WTC11 (cell line): ENCODE measurements at regions not wholly inside any gene's neighbourhood (a gene's known extent, or its start where the extent isn't known, plus 50 kb on each side); places are given as distances from the start of the nearest gene placed in this dataset.

Experiments
- ATAC-seq: fragments of 200-7000 bp; cut with Tn5 transposase; 2 replicates; pipeline ENCODE4 v1.10.0; 2021; ENCODE audit warnings: mild to moderate bottlenecking, moderate library complexity
- CTCF ChIA-PET: fragments of 300-600 bp; sonication (Branson Sonifier 250); formaldehyde crosslinking; loops from one replicate; lab custom pipeline; 2021; ENCODE audit warnings: antibody characterized with exemption; lab: Charles Lee
- POLR2A ChIA-PET: fragments of 350-600 bp; sonication (Branson Sonifier 250); formaldehyde crosslinking; loops from one replicate; lab custom pipeline; 2021; ENCODE audit warnings: antibody characterized with exemption; lab: Charles Lee
- DNase-seq: peaks from one replicate; pipeline ENCODE4 v3.0.0; 2021; ENCODE audit warnings: low spot score
- H3K27ac Mint-ChIP-seq: 2 replicates; pipeline ENCODE4 v1.8.0; 2021; ENCODE audit warnings: mixed read lengths
- H3K27me3 Mint-ChIP-seq: 2 replicates; pipeline ENCODE4 v1.8.0; 2021; ENCODE audit warnings: low read depth, mild to moderate bottlenecking, moderate library complexity, mixed read lengths
- H3K36me3 Mint-ChIP-seq: 2 replicates; pipeline ENCODE4 v1.8.0; 2021; ENCODE audit warnings: mixed read lengths
- H3K4me1 Mint-ChIP-seq: 2 replicates; pipeline ENCODE4 v1.8.0; 2022; ENCODE audit warnings: mixed read lengths
- H3K4me3 Mint-ChIP-seq: 2 replicates; pipeline ENCODE4 v1.8.0; 2021; ENCODE audit warnings: mild to moderate bottlenecking, moderate library complexity, mixed read lengths
- H3K9me3 Mint-ChIP-seq: 2 replicates; pipeline ENCODE4 v1.8.0; 2021; ENCODE audit warnings: mixed read lengths
- AFF4 ChIP-seq: sonication (generic); formaldehyde crosslinking; IDR thresholded peaks from 2 replicates; pipeline ENCODE4 v1.8.1; 2023; ENCODE audit warnings: mild to moderate bottlenecking, missing genetic modification reagents, borderline replicate concordance
- CREM ChIP-seq: sonication (generic); formaldehyde crosslinking; IDR thresholded peaks from 2 replicates; pipeline ENCODE4 v1.8.1; 2022; ENCODE audit warnings: mild to moderate bottlenecking, missing genetic modification reagents, moderate library complexity
- ERG ChIP-seq: fragments of 250-450 bp; sonication (Bioruptor Pico); IDR thresholded peaks from 2 replicates; pipeline ENCODE4 v1.8.0; 2021; ENCODE audit warnings: mild to moderate bottlenecking
- FOXJ3 ChIP-seq: sonication (generic); formaldehyde crosslinking; IDR thresholded peaks from 2 replicates; pipeline ENCODE4 v1.9.0; 2021; ENCODE audit warnings: missing genetic modification reagents, mild to moderate bottlenecking, borderline replicate concordance
- IRF2 ChIP-seq: sonication (generic); formaldehyde crosslinking; IDR thresholded peaks from 2 replicates; pipeline ENCODE4 v1.8.0; 2022; ENCODE audit warnings: low read depth, missing genetic modification reagents, borderline replicate concordance
- JAZF1 ChIP-seq: fragments of 250-450 bp; sonication (Bioruptor Pico); IDR thresholded peaks from 2 replicates; pipeline ENCODE4 v1.9.0; 2021; ENCODE audit warnings: moderate library complexity, mild to moderate bottlenecking, inconsistent platforms
- MAX ChIP-seq: sonication (generic); formaldehyde crosslinking; IDR thresholded peaks from 2 replicates; pipeline ENCODE4 v1.8.0; 2022; ENCODE audit warnings: mild to moderate bottlenecking, missing genetic modification reagents
- MXD4 ChIP-seq: fragments of 250-450 bp; sonication (Bioruptor Pico); IDR thresholded peaks from 2 replicates; pipeline ENCODE4 v1.8.0; 2021; ENCODE audit warnings: mild to moderate bottlenecking, moderate library complexity, borderline replicate concordance
- NR2C2 ChIP-seq: sonication (generic); formaldehyde crosslinking; IDR thresholded peaks from 2 replicates; pipeline ENCODE4 v1.8.0; 2022; ENCODE audit warnings: mild to moderate bottlenecking, missing genetic modification reagents
- PRDM15 ChIP-seq: sonication (generic); formaldehyde crosslinking; IDR thresholded peaks from 2 replicates; pipeline ENCODE4 v1.8.0; 2022; ENCODE audit warnings: missing genetic modification reagents
- PREB ChIP-seq: sonication (generic); formaldehyde crosslinking; IDR thresholded peaks from 2 replicates; pipeline ENCODE4 v1.8.1; 2022; ENCODE audit warnings: mild to moderate bottlenecking, missing genetic modification reagents, moderate library complexity, borderline replicate concordance
- STAT6 ChIP-seq: sonication (generic); formaldehyde crosslinking; conservative IDR thresholded peaks from 2 replicates; pipeline ENCODE4 v1.8.1; 2023; ENCODE audit warnings: mild to moderate bottlenecking, low read depth, missing genetic modification reagents, moderate library complexity
- ZBTB21 ChIP-seq: sonication (generic); formaldehyde crosslinking; IDR thresholded peaks from 2 replicates; pipeline ENCODE4 v1.8.1; 2023; ENCODE audit warnings: mild to moderate bottlenecking, missing genetic modification reagents, borderline replicate concordance
- ZBTB43 ChIP-seq: sonication (generic); formaldehyde crosslinking; IDR thresholded peaks from 2 replicates; pipeline ENCODE4 v1.8.1; 2023; ENCODE audit warnings: mild to moderate bottlenecking, missing genetic modification reagents
- ZMAT4 ChIP-seq: fragments of 250-450 bp; sonication (Bioruptor Pico); IDR thresholded peaks from 2 replicates; pipeline ENCODE4 v1.9.0; 2021; ENCODE audit warnings: mild to moderate bottlenecking
- ZNF671 ChIP-seq: fragments of 250-450 bp; sonication (Bioruptor Pico); IDR thresholded peaks from 2 replicates; pipeline ENCODE4 v1.8.0; 2021; ENCODE audit warnings: mild to moderate bottlenecking

- TF ChIP-seq STAT6 (CRISPR knock-in tag) (no peak), MAX (CRISPR knock-in tag) (no peak), JAZF1 (no peak)
- TF ChIP-seq, all 79 proteins: peak for 0
Measured at GRCh38 chr10:10914144-10914543, 103.5 kb upstream of the CELF2 start (continued).

GRCh38 chr10:10915215-10915614 is 102.5 kb upstream of the CELF2 start:
- DNase-seq (no peak), ATAC-seq (no peak)
- Mint-ChIP-seq H3K36me3 (no peaks in the 10 kb centered on the region), H3K27ac (no peak overlapping the region), H3K9me3 (no peaks in the 10 kb centered on the region), H3K27me3 (no peaks in the 10 kb centered on the region; the same call in 1 of the 2 replicates), H3K4me3 (no peak overlapping the region), H3K4me1 (peaks cover 11% of the 10 kb centered on the region)
- CTCF ChIA-PET, result no interaction called here
- no peak for TF ChIP-seq PREB (CRISPR knock-in tag)
- no peak for TF ChIP-seq ZBTB43 (CRISPR knock-in tag)
- no peak for TF ChIP-seq MAX (CRISPR knock-in tag)
- TF ChIP-seq PRDM15 (CRISPR knock-in tag), result no peak
- TF ChIP-seq NR2C2 (CRISPR knock-in tag), result no peak
- no peak for TF ChIP-seq IRF2 (CRISPR knock-in tag)
- no peak for TF ChIP-seq AFF4 (CRISPR knock-in tag)
- no peak for TF ChIP-seq ZNF671 (CRISPR knock-in tag)
- TF ChIP-seq ERG, result no peak
- no peak for TF ChIP-seq ZMAT4 (CRISPR knock-in tag)
- TF ChIP-seq FOXJ3 (CRISPR knock-in tag), result no peak
- no peak for TF ChIP-seq MXD4
- no peak for TF ChIP-seq ZBTB21 (CRISPR knock-in tag)
- no peak for TF ChIP-seq JAZF1
- no peak for TF ChIP-seq CREM (CRISPR knock-in tag)
- POLR2A ChIA-PET, result no interaction called here
